Astrocyte of the cerebellum (primary cell): ENCODE measurements at regions not wholly inside any gene's neighbourhood (a gene's known extent, or its start where the extent isn't known, plus 50 kb on each side); places are given as distances from the start of the nearest gene placed in this dataset.

ENCODE experiments used
- DNase-seq: peaks from one replicate; pipeline ENCODE4 v3.0.0-alpha.2; 2011; ENCODE audit warnings: low read depth
- H3K4me3 ChIP-seq: 2 replicates; pipeline ENCODE4 v1.5.1; 2011; ENCODE audit warnings: mild to moderate bottlenecking, low read depth, low read length, moderate library complexity
- in situ Hi-C: cut with HindIII; loops from 2 replicates; pipeline ENCODE4 v1.10.0; 2017; ENCODE audit warnings: low sequenced_read_pairs
- TF ChIP-seq, protein P1 (sequence below): IDR thresholded peaks from 2 replicates; pipeline ENCODE4 v1.5.1; 2012; ENCODE audit warnings: low read length, low read depth, moderate library complexity, mild to moderate bottlenecking; ENCODE audit errors: missing control alignments

DNA sequence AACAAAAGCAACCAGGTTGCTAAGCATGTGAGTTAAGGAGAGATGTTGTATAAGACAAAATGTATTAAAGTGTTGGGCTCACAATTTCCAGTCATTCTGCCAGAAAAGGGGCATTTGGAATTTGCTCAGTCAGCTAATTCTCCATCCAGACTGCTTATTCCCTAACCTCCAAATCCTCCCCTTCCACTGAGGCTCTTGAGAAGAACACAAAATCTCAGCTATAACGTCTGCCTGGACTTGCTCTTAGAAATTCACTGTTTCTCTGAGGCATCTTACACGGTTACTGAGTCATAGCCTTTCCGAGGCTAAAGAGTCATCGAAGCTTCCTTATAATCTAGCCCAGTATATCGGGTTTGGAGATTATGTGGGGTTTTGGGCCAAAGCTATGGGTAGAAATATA, 548.2 kb upstream of the ADGRL4 start:
- TF ChIP-seq, protein P1, sequence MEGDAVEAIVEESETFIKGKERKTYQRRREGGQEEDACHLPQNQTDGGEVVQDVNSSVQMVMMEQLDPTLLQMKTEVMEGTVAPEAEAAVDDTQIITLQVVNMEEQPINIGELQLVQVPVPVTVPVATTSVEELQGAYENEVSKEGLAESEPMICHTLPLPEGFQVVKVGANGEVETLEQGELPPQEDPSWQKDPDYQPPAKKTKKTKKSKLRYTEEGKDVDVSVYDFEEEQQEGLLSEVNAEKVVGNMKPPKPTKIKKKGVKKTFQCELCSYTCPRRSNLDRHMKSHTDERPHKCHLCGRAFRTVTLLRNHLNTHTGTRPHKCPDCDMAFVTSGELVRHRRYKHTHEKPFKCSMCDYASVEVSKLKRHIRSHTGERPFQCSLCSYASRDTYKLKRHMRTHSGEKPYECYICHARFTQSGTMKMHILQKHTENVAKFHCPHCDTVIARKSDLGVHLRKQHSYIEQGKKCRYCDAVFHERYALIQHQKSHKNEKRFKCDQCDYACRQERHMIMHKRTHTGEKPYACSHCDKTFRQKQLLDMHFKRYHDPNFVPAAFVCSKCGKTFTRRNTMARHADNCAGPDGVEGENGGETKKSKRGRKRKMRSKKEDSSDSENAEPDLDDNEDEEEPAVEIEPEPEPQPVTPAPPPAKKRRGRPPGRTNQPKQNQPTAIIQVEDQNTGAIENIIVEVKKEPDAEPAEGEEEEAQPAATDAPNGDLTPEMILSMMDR, result no peak
- H3K4me3 ChIP-seq, result no peak overlapping the region
- DNase-seq, result no peak
- in situ Hi-C loops, result no loop called here

DNA sequence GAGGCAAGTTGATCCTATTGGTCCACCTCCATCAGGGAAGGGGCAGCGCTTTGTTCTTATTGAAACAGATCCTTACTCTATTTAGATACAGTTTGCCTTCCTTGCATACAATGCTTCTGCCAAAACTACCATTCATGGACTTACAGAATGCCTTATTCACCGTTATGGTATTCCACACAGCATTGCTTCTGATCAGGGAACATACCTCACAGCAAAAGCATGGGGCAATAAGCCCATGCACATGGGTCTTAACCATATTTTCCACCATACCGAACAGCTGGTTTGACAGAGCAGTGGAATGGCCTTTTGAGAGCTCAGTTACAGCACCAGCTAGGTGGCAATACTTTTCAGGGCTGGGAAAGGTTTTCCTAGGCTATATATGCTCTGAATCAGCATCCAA, 544.8 kb upstream of the ADGRL4 start:
- no peak overlapping the region for H3K4me3 ChIP-seq
- DNase-seq, result no peak
- in situ Hi-C loops, result no loop called here
- TF ChIP-seq, protein P1, result no peak

DNA sequence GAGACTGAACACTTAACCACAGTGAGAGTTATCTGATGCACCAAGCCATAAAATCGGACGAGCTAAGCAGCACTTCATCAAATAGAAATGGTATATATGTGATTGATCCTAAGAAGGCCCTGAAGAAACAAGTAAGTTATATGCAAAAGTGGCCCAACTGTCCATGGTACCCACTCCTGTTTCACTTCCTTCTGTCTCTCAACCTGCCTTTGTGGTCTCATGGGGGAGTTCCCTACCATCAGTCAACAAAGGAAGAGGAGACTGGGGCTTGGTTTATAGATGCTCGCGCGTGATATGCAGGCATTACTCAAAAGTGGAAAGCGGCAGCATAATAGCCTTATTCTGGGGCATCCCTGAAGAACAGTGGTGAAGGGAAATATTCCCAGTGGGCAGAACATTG, 543.9 kb upstream of the ADGRL4 start:
- TF ChIP-seq, protein P1, result no peak
- H3K4me3 ChIP-seq, result no peak overlapping the region
- DNase-seq, result no peak
- in situ Hi-C loops, result no loop called here

DNA sequence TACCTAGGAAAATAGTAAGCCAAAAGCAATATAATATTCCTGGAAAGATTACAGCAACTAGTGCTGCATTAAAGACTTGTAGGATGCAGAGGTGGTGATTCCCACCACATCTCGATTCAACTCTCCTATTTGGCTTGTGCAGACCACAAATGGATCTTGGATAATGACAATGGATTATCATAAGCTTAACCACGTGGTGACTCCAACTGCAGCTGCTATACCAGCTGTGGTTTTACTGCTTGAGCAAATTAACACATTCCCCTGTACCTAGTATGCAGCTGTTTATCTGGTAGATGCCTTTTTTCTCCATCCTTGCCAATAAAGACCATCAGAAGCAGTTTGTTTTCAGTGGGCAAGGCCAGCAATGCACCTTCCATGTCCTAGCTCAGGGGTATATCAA, 542.7 kb upstream of the ADGRL4 start:
- TF ChIP-seq, protein P1, result no peak
- no peak for DNase-seq
- H3K4me3 ChIP-seq, result no peak overlapping the region
- in situ Hi-C loops, result no loop called here

DNA sequence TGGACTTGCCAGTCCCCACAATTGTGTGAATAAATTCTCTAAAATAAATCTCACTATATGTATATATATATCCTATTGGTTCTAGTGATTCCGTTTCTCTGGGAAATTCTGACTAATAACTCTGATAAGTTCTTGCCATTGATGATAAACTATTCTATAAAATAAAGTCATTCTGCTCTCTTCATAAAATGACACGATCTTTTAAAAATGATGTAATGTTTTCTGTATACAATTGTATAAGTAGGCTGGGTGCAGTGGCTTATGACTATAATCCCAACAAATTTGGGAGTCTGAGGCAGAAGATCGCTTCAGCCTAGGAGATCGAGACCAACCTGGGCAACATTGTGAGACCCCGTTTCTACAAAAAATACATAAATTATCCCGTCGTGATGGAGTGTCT, 541.0 kb upstream of the ADGRL4 start:
- TF ChIP-seq, protein P1, result no peak
- H3K4me3 ChIP-seq, result no peak overlapping the region
- in situ Hi-C loops, result no loop called here
- DNase-seq, result no peak

DNA sequence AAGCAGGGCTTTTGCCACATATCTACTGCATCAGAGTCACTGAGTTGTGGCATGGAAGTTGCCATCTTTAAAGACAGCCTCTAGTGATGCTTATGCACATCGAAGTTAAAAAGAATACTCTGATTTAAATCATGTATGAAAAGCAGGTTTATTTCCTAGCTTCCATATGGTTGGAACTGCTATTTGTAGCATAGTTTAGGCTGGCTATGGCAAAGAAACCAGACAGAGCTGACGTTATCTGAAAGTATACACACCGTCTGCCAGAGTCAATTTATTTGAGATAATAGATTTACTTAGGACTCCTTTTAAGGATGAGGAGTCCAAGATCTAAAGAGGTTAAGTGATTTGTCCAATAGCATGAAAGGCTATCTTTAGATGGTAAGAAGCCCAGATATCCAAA, 536.9 kb upstream of the ADGRL4 start:
- no peak for DNase-seq
- in situ Hi-C loops, result no loop called here
- TF ChIP-seq, protein P1, result no peak
- H3K4me3 ChIP-seq, result no peak overlapping the region

DNA sequence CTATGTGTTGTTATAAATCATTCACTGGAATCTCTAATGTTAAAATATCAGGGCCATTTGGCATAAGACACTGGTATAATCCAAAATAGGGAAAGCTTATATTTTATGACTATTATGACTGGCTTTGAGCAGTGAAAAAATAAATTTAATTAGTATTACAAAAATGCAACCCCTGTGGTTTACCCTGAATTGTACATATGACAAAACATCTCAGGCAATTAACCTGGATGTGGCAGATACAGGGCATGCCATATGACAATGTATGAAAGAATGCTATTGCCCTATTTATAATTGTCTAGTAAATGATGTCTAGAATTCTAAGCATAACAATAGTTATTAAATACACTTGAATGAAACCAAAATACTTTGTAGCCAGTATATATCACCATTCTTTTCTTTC, 532.5 kb upstream of the ADGRL4 start:
- DNase-seq, result no peak
- in situ Hi-C loops, result no loop called here
- TF ChIP-seq, protein P1, result no peak
- no peak overlapping the region for H3K4me3 ChIP-seq
